GM13977 (cell line): ENCODE measurements at regions not wholly inside any gene's neighbourhood (a gene's known extent, or its start where the extent isn't known, plus 50 kb on each side); places are given as distances from the start of the nearest gene placed in this dataset.

Experiments used
- DNase-seq: peaks from one replicate; pipeline ENCODE4 v3.0.0; 2012; ENCODE audit warnings: low spot score
- in situ Hi-C: fragments of 300-500 bp; cut with MboI; formaldehyde crosslinking; loops from one replicate; pipeline ENCODE4 v1.12.0; 2022; ENCODE audit warnings: low sequenced_read_pairs, low pct_unique_long_range_greater_than_20kb, mixed read lengths, inconsistent platforms; ENCODE audit not compliant: unreplicated experiment
- TF ChIP-seq, protein P1 (sequence below): IDR thresholded peaks from 2 replicates; pipeline ENCODE4 v1.5.1; 2012; ENCODE audit warnings: mild to moderate bottlenecking, control low read depth; ENCODE audit not compliant: insufficient read depth; ENCODE audit errors: extremely low read depth, missing control alignments

DNA sequence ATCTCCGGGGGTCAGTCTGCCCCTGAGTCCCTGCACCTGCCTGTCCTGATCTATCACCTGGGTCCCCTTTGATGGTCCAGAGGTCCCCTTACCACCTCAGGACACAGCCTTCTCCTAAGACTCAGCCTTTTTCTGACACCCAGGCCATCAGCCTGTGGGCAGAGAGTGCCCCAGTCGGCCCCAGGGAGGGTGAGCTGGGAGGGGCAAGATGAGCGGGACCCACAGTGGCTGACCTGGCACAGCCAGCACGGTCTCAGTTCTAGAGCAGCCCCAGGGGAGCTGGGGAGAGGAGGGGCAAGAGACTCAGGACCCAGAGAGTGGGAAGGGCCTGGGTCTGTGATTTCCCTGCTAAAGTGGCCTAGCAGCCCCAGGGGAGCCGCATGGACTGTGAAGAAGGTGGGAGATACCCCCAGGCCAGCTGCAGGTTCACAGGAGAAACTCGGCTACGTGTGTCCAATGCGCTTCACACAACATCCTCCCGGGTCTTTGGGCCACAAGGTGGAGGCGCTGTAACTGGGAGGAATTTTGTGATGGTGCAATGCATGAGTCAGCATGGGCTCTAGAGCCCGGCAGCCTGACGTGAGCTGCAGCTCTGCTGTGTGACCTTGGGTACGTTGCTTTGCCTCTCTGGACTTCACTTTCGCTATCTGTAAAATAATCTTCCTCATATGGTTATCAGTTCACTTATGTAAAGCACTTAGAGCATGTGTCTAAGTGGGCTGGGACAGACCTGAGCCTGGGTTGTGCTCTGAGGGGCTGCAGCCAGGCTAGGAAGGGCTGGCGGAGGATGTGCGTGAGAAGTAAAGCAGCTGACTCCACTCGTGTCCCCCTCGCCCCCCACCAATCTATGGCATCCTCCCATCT lies 67.2 kb upstream of the LHX1 start:
- in situ Hi-C loops: no loop called here
- no peak for DNase-seq
- TF ChIP-seq, protein P1, sequence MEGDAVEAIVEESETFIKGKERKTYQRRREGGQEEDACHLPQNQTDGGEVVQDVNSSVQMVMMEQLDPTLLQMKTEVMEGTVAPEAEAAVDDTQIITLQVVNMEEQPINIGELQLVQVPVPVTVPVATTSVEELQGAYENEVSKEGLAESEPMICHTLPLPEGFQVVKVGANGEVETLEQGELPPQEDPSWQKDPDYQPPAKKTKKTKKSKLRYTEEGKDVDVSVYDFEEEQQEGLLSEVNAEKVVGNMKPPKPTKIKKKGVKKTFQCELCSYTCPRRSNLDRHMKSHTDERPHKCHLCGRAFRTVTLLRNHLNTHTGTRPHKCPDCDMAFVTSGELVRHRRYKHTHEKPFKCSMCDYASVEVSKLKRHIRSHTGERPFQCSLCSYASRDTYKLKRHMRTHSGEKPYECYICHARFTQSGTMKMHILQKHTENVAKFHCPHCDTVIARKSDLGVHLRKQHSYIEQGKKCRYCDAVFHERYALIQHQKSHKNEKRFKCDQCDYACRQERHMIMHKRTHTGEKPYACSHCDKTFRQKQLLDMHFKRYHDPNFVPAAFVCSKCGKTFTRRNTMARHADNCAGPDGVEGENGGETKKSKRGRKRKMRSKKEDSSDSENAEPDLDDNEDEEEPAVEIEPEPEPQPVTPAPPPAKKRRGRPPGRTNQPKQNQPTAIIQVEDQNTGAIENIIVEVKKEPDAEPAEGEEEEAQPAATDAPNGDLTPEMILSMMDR: no peak

DNA sequence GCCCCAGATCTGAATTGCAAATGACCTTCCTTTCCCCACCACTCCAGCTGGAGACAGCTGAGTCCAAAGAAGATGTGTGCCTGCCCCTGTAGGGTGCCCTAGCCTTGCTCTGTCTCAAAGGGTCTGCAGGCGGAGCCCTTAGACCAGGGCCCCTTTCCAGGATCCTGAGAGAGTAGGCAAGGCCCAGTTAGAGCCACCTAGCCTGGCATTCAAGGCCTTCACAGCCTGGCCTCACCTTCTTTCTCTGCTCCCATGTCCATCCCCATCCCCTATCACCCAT lies 66.6 kb upstream of the LHX1 start:
- in situ Hi-C loops: no loop called here
- no peak for DNase-seq
- TF ChIP-seq, protein P1: no peak

DNA sequence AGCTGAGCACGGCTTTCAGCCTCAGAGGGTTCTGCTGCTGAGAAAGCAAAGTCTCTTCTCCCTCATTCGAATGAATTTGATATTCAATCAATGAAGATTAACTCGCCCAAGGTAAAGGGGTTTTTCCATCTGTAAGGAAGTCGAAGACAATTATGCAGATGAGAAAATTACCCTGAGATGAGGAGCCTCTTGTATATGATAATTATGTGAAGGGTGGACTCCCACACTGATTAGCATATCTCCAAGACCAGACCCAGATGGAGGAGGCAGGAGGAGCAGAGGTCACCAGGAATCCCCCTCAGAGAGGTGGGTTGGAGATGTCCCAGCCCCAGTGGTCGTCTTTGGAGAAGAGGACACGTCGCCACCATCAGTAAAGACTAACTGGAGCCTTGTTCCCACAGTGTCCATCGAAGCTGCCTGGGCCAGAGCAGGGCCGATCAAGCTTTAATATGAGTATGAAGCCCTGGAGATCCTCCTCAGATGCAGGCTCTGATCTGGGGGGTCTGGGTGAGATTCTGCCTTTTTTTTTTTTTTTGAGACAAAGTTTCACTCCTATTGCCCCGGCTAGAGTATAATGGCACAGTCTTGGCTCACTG lies 61.5 kb upstream of the LHX1 start:
- TF ChIP-seq, protein P1: no peak
- in situ Hi-C loops: no loop called here

DNA sequence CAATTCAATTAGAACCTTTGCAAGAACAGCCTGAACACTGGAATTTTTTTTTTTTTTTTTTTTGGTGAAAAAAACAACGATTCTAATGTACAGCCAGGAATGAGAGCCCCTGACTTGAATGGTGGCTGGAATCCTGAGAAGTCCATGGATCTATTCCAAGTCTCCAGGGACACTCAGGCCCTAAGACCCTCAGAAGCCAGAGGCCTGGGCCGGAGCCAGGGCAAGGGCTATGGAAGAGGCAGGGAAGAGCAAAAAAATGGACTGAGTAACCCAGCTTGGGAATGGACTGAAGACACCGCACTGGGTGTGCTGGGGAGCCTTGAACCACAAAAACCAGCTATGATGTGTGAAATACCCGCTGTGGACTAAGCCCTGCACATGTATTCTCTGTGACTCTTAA lies 60.3 kb upstream of the LHX1 start:
- in situ Hi-C loops: no loop called here
- TF ChIP-seq, protein P1: no peak
- DNase-seq: no peak

More for the DNA sequence above, 61.5 kb upstream of the LHX1 start:
- DNase-seq: no peak

DNA sequence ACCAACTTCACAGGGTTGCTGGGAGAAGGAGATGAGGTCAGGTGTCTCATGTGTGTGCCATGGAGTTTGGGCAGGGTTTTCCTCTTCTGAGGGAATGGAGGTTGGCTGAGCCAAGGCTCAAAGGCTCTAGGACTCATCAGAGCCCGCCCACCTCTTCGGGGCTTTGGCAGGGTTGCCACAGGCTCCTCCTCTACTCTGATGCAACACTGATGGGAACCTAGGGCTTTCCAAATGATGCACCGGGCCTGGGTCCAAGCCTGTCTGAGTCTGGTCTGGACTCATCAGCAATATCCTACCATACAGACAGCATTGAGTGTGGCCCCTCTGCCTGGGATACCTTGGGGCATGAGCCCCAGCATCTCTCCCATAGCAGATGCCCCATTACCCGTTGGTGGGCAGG lies 59.5 kb upstream of the LHX1 start:
- TF ChIP-seq, protein P1: no peak
- DNase-seq: no peak
- in situ Hi-C loops: no loop called here

DNA sequence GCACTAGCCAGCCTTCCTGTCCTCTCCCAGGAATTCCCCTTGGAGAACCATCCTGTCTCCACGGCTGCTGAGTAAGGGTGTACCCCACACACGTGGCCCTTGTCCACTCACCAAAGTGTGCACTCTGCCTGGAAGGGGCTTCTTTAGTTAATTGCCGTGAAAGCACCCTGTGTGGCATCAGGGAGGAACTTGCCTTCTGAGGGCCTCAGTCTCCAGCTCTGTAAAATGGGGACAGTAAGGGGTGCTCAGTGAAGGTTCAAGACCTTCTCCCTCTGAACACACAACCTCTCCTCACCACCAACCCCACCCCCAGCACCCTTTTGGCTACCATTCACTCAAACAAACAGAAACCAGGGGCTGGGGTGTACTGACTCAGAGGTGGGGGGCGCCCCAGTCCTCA lies 59.1 kb upstream of the LHX1 start:
- TF ChIP-seq, protein P1: no peak
- in situ Hi-C loops: no loop called here
- no peak for DNase-seq
